SK-N-SH treated with all-trans-retinoic acid at 6 μM for 48 hours (cell line): ENCODE measurements at regions not wholly inside any gene's neighbourhood (a gene's known extent, or its start where the extent isn't known, plus 50 kb on each side); places are given as distances from the start of the nearest gene placed in this dataset.

Source experiments
- ARNTL ChIP-seq: fragments of 450-650 bp; formaldehyde crosslinking; IDR thresholded peaks from 2 replicates; pipeline ENCODE4 v1.5.0; 2020; ENCODE audit warnings: low read depth, mild to moderate bottlenecking, moderate library complexity, borderline replicate concordance
- ESRRG ChIP-seq: fragments of 250-450 bp; sonication (Bioruptor Pico); IDR thresholded peaks from 2 replicates; pipeline ENCODE4 v1.6.1; 2021; ENCODE audit warnings: mild to moderate bottlenecking
- ISL1 ChIP-seq: fragments of 250-450 bp; sonication (Bioruptor Pico); IDR thresholded peaks from 2 replicates; pipeline ENCODE4 v2.1.2; 2022; ENCODE audit warnings: mild to moderate bottlenecking, moderate library complexity
- RARB ChIP-seq: fragments of 250-450 bp; sonication (Bioruptor Pico); IDR thresholded peaks from 2 replicates; pipeline ENCODE4 v1.8.0; 2021; ENCODE audit warnings: mild to moderate bottlenecking, moderate library complexity
- TCF4 ChIP-seq: fragments of 250-450 bp; sonication (Bioruptor Pico); IDR thresholded peaks from 2 replicates; pipeline ENCODE4 v1.8.0; 2021; ENCODE audit warnings: mild to moderate bottlenecking, moderate library complexity, borderline replicate concordance
- ZFP3 ChIP-seq: fragments of 250-450 bp; sonication (Bioruptor Pico); IDR thresholded peaks from 2 replicates; pipeline ENCODE4 v1.5.0; 2020; ENCODE audit warnings: mild to moderate bottlenecking, moderate library complexity
- TF ChIP-seq, protein P1 (sequence below): fragments of 250-450 bp; sonication (Bioruptor Pico); IDR thresholded peaks from 2 replicates; pipeline ENCODE4 v1.8.0; 2021; ENCODE audit warnings: low read depth, mild to moderate bottlenecking, moderate library complexity, borderline replicate concordance
- TF ChIP-seq, protein P2 (sequence below): fragments of 250-450 bp; sonication (Bioruptor Pico); IDR thresholded peaks from 2 replicates; pipeline ENCODE4 v1.5.1; 2021; ENCODE audit warnings: mild to moderate bottlenecking, moderate library complexity

- TF ChIP-seq, protein P1, sequence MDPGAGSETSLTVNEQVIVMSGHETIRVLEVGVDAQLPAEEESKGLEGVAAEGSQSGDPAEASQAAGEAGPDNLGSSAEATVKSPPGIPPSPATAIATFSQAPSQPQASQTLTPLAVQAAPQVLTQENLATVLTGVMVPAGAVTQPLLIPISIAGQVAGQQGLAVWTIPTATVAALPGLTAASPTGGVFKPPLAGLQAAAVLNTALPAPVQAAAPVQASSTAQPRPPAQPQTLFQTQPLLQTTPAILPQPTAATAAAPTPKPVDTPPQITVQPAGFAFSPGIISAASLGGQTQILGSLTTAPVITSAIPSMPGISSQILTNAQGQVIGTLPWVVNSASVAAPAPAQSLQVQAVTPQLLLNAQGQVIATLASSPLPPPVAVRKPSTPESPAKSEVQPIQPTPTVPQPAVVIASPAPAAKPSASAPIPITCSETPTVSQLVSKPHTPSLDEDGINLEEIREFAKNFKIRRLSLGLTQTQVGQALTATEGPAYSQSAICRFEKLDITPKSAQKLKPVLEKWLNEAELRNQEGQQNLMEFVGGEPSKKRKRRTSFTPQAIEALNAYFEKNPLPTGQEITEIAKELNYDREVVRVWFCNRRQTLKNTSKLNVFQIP: no peak
- no peak for TF ChIP-seq ZFP3 (CRISPR knock-in tag)
- TF ChIP-seq, protein P2, sequence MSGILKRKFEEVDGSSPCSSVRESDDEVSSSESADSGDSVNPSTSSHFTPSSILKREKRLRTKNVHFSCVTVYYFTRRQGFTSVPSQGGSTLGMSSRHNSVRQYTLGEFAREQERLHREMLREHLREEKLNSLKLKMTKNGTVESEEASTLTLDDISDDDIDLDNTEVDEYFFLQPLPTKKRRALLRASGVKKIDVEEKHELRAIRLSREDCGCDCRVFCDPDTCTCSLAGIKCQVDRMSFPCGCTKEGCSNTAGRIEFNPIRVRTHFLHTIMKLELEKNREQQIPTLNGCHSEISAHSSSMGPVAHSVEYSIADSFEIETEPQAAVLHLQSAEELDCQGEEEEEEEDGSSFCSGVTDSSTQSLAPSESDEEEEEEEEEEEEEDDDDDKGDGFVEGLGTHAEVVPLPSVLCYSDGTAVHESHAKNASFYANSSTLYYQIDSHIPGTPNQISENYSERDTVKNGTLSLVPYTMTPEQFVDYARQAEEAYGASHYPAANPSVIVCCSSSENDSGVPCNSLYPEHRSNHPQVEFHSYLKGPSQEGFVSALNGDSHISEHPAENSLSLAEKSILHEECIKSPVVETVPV (CRISPR knock-in tag): no peak
- TF ChIP-seq ESRRG: no peak
- TF ChIP-seq TCF4 (CRISPR knock-in tag): no peak
- TF ChIP-seq RARB (CRISPR knock-in tag): no peak
- TF ChIP-seq ARNTL (CRISPR knock-in tag): no peak
- no peak for TF ChIP-seq ISL1
Measured at GRCh38 chr6:147117011-147117410, 87.2 kb upstream of the STXBP5 start.
